Osteocyte (in vitro differentiated cells): ENCODE measurements at regions not wholly inside any gene's neighbourhood (a gene's known extent, or its start where the extent isn't known, plus 50 kb on each side); places are given as distances from the start of the nearest gene placed in this dataset. TPM values are rescaled to one million over a fixed set of nuclear protein-coding genes. Genes with fewer than 3 reads are reported as not detected.
"Not testable (repeated sequence)": the region's sequence is repeated elsewhere in the genome, so short reads cannot be mapped to it uniquely, and the experiment has no call there.

Source experiments
- DNase-seq: peaks from one replicate; pipeline ENCODE4 v3.0.0; 2021; ENCODE audit warnings: mixed read lengths; ENCODE audit not compliant: unreplicated experiment; ENCODE audit errors: extremely low spot score
- H3K27ac Mint-ChIP-seq: one replicate; pipeline ENCODE4 v1.8.0; 2021; ENCODE audit warnings: mild to moderate bottlenecking, mixed read lengths; ENCODE audit not compliant: unreplicated experiment
- H3K27me3 Mint-ChIP-seq: one replicate; pipeline ENCODE4 v1.8.0; 2021; ENCODE audit warnings: mixed read lengths; ENCODE audit not compliant: unreplicated experiment
- H3K36me3 Mint-ChIP-seq: one replicate; pipeline ENCODE4 v1.8.0; 2021; ENCODE audit warnings: mixed read lengths; ENCODE audit not compliant: unreplicated experiment
- H3K4me1 Mint-ChIP-seq: one replicate; pipeline ENCODE4 v1.8.0; 2021; ENCODE audit warnings: mixed read lengths; ENCODE audit not compliant: unreplicated experiment
- H3K4me3 Mint-ChIP-seq: one replicate; pipeline ENCODE4 v1.8.0; 2021; ENCODE audit warnings: mild to moderate bottlenecking, moderate library complexity, mixed read lengths; ENCODE audit not compliant: unreplicated experiment
- H3K9me3 Mint-ChIP-seq: one replicate; pipeline ENCODE4 v1.8.0; 2021; ENCODE audit warnings: mixed read lengths; ENCODE audit not compliant: unreplicated experiment
- CTCF ChIP-seq: fragments of 200-600 bp; sonication (generic); IDR thresholded peaks from 2 replicates; pipeline ENCODE4 v1.5.0; 2021; ENCODE audit warnings: antibody characterized with exemption, mild to moderate bottlenecking, moderate library complexity
- microRNA-seq: library from miRNA; unstranded; fragments of <30 nt; microRNA quantifications from one replicate; pipeline ENCODE4 v1.1.0, GENCODE V29; 2020; ENCODE audit not compliant: unreplicated experiment

DNA sequence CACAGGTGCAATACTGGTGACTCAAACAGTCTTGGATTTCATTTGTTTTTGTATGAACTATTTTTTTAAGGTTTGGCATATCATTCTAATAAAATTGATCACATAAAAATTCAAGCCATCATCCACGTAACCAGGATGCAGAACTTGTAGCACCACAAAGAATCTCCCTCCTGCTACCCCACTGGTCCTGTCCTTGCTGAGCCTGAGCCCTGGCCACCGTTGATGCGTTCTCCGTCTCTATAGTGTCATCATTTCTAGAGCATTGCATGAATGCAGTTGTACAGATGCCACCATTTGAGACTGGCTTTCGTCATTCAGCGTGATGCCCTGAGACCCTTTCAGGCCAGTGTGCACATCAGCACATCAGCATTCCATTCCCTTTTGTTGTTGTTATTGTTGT is 273.5 kb downstream of the TCERG1L start:
- no peak for DNase-seq
- Mint-ChIP-seq H3K27ac (no peak overlapping the region), H3K9me3 (peaks cover 48% of the 10 kb centered on the region), H3K36me3 (no peaks in the 10 kb centered on the region), H3K27me3 (no peaks in the 10 kb centered on the region), H3K4me3 (no peak overlapping the region), H3K4me1 (no peaks in the 10 kb centered on the region)
- no peak for TF ChIP-seq CTCF

DNA sequence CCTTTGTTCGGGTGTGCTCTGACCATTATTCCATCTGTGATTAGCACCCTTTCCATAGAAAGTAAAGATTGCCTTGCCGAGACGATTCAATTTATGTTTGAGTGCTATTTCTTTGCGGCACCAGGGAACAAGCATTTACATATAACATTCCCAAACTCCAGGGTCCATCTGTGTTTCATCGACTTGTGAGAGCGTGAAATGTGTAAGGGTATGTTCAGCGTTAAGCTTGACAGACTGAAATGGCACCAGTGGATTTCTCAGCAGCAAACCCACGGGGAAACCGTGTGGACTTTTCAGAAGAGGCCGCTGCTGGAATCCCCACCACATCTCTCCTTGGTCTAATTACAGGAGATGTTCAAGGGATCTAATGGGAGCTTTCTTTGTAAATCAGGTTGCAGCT is 270.5 kb downstream of the TCERG1L start:
- Mint-ChIP-seq H3K9me3 (peaks cover 38% of the 10 kb centered on the region), H3K4me1 (no peaks in the 10 kb centered on the region), H3K27me3 (no peaks in the 10 kb centered on the region), H3K4me3 (no peak overlapping the region), H3K36me3 (no peaks in the 10 kb centered on the region), H3K27ac (no peak overlapping the region)
- no peak for TF ChIP-seq CTCF
- no peak for DNase-seq

DNA sequence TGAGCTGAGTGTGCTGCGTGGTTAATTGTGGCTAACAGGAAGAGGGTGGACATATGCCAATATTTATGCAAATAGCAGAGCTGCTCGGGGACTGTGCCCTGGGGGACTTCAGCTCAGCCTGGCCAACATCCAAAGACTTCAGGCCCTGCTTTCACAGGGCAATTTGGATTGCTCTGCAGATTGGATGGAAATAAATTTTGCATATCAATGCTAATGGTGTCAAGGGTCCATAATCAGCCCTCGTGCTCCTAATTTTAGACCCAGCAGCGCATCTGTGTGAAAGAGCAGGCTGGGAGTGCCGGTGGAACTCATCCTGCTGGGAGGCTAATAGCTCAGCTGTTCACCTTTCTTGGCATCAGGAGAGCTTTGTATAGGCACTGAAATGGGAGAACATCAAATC is 270.1 kb downstream of the TCERG1L start:
- H3K27ac Mint-ChIP-seq, result no peak overlapping the region
- peaks cover 41% of the 10 kb centered on the region for H3K9me3 Mint-ChIP-seq
- no peaks in the 10 kb centered on the region for H3K4me1 Mint-ChIP-seq
- no peaks in the 10 kb centered on the region for H3K27me3 Mint-ChIP-seq
- no peak for TF ChIP-seq CTCF
- H3K36me3 Mint-ChIP-seq, result no peaks in the 10 kb centered on the region
- no peak for DNase-seq
- no peak overlapping the region for H3K4me3 Mint-ChIP-seq

GRCh38 chr10:131042015-131042414 is 269.5 kb downstream of the TCERG1L start:
- H3K27ac Mint-ChIP-seq, H3K4me1 Mint-ChIP-seq, H3K4me3 Mint-ChIP-seq, H3K36me3 Mint-ChIP-seq, H3K27me3 Mint-ChIP-seq, DNase-seq: not testable (repeated sequence)
- H3K9me3 Mint-ChIP-seq, result peaks cover 39% of the 10 kb centered on the region

Small RNAs in the stretch of these regions (microRNA-seq; reads per million reads assigned to microRNA genes)
- not detected for gene MIR378C
